Hypothalamus (tissue), 51 donors: ENCODE measurements at regions not wholly inside any gene's neighbourhood (a gene's known extent, or its start where the extent isn't known, plus 50 kb on each side); places are given as distances from the start of the nearest gene placed in this dataset.
"Not testable (repeated sequence)": the region's sequence is repeated elsewhere in the genome, so short reads cannot be mapped to it uniquely, and the experiment has no call there.

Experiments
- DNase-seq, 51 donors: peaks; one replicate each; lab custom pipeline; 2025; lab: John Stamatoyannopoulos, UW

DNA sequence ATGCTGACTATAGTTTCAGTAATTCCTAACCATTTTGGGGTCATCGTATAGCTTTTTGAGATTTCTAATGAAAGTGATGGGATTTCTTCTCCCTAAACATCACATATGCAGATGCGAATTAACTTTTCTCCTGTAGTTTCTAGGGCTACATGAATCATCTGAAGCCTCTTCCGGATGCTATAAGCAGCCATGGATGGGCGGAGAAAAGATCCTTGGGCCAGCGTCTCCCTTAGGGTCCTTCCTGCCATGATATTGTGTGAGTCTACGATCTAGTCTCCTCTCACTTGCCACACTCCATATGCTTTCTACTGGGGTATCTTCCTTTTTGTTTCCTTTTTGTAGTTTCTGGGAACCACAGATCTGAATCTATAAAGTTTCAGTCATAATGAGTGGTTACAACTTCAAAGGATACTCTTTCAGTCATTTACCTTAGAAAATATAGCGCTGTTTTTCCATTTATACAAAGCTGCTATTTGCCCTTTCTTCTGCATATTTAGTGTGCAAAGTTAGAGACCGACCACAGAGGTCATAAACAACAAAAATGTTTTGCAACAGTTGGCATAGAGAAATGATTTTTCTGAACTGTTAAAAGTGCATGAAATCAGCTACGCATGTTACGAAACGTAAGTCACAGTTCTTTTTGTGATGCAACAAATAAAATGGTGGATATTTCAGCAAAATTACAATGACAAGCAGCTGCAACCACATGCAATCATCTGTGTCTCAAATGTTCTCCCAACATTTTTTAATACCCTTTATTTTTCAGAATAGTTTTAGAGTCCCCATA, 396.2 kb upstream of the SLC35B3 start:
- DNase-seq, result no peak

GRCh38 chr6:8830794-8831193, 395.4 kb upstream of the SLC35B3 start:
- DNase-seq, result no peak

DNA sequence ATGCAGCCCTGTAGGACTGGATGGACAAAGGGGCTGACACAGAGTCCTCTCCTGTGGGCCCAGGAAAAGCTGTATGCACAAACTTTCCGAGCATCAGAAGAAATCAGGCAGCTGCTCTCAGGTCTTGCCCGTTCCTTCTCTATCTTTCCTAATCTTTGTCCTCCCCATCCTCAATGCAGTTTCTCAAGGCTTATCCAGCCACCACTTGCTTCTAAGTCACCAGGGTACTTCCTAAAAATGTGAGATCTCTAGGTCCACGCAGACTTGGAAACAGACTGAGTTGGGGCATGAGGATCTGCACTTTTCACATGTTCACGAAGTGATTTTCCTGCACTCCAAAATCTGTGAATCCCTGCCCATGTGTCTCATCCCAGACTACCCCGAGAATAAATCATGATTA, 394.5 kb upstream of the SLC35B3 start:
- no peak for DNase-seq

- no peak for DNase-seq
Observed at GRCh38 chr6:8829296-8829695, 394.0 kb upstream of the SLC35B3 start.

GRCh38 chr6:8828376-8828775, 393.0 kb upstream of the SLC35B3 start:
- DNase-seq, result no peak

DNA sequence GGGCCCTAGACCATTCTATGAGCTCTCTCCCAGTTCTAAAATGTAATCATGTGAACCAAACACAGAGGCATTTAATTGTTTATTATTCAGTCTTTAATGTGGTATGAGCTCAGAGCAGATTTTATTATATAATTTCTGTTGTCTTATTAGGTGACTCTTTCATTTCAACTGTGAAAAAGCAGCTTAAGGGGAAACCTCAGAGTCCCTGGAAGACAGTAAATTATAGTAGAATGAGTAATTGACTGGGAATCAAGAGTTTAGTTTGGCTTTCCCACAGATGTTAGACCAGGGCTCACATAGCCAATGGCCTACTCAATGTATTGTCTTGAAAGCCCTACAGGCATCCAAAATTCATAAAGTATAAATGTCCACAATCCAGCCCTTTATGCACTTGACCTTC, 390.4 kb upstream of the SLC35B3 start:
- DNase-seq, result no peak

- no peak for DNase-seq
Observed at GRCh38 chr6:8821981-8822381, 386.6 kb upstream of the SLC35B3 start.

GRCh38 chr6:8820313-8820712, 385.0 kb upstream of the SLC35B3 start:
- no peak for DNase-seq

- no peak for DNase-seq
Observed at GRCh38 chr6:8819446-8819845, 384.1 kb upstream of the SLC35B3 start.

GRCh38 chr6:8814440-8815000, 379.2 kb upstream of the SLC35B3 start:
- no peak for DNase-seq

DNA sequence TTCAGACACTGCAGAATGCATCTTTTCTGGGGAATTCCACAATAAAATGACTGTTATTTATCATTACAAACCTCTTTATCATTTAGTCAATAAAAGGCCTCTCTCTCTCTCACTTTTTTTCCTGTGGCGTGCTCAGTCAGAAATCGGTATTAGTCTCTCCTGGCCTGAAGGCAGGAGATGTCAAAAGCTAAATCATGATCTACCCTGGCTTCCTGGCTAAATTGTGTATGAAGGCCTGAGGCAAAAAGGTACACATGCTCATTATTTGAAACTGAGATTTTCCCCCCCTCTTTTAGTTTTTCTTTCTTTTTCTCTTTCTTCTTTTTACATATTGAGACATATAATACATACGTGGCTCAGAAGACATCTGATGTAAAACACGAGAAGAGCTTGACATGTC, 375.0 kb upstream of the SLC35B3 start:
- no peak for DNase-seq

DNA sequence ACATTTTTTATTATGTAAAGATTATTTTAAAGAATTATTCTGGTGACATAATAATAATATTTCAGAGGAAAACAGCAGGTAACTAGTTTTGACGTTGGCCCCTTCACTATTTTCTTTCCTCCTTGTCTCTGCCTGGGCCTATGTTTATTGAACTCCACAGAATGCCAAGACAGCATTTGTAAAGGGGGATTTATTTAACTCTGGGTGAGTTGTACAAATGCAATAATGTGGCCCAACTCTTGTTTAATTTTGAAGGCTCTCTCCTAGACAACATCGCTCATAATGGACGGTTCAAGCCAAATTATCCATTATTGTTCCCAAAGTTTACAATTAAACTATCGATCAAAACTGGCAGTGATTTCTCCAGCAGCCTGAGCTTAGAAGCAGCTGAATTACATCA, 374.3 kb upstream of the SLC35B3 start:
- no peak for DNase-seq

DNA sequence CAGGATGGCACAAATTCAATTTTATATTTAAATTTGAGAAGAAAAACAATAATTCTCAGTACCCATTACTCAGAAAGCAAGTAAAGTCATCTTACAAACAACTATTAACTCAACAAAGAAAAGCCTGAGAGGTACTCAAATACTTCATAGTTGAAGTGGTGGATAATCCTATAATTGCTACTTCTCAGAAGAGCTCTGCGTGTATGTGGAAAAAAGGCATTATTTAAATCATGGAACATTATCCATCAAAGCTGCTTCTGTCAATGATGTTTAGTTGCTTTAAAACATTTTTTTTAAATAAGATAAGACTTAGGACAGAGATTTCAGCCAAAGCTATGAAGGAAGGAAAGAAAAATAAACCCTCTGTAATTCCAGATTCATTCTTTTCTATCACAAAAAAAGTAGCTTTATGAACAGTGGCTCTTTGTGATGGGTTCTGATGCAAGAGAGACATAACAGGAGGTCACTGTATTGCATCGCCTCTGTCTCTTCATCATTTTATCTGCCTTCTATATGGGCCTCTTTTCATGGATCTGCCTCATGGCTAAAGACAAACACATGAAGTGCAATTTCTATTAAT, 367.9 kb upstream of the SLC35B3 start:
- DNase-seq, result no peak

DNA sequence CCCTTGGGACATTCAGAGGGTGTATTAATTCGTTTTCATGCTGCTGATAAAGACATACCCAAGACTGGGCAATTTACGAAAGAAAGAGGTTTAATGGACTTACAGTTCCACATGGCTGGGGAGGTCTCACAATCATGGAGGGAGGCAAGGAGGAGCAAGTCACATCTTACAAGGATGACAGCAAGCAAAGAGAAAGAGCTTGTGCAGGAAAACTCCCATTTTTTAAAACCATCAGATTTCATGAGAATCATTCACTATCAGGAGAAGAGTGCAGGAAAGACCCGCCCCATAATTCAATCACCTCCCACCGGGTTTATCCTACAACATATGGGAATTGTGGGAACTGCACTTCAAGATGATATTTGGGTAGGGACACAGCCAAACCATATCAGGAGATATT, 367.1 kb upstream of the SLC35B3 start:
- DNase-seq, result not testable (repeated sequence)

- no peak for DNase-seq
Observed at GRCh38 chr6:8794420-8794819, 359.1 kb upstream of the SLC35B3 start.

- DNase-seq, result no peak
Observed at GRCh38 chr6:8789878-8790277, 354.5 kb upstream of the SLC35B3 start.

GRCh38 chr6:8785223-8785622, 349.9 kb upstream of the SLC35B3 start:
- DNase-seq, result no peak

DNA sequence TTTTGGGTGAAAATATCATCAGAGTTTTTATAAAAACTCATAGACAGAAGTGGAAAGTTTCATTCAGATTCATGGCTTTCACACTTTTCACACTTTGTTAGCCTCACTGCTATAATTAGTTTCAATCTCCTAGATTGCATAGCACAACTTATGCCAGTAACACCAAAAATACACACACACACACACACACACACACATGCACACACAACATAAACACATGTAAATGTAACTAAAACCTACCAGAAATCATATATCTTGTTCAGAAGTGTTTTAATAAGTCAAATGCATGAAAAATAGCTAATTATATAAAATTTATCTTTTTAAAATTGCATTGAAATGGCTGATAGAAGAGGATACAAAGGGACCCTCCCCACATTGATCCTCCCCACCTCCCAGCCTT, 347.8 kb upstream of the SLC35B3 start:
- no peak for DNase-seq

- no peak for DNase-seq
Observed at GRCh38 chr6:8780653-8781052, 345.3 kb upstream of the SLC35B3 start.

DNA sequence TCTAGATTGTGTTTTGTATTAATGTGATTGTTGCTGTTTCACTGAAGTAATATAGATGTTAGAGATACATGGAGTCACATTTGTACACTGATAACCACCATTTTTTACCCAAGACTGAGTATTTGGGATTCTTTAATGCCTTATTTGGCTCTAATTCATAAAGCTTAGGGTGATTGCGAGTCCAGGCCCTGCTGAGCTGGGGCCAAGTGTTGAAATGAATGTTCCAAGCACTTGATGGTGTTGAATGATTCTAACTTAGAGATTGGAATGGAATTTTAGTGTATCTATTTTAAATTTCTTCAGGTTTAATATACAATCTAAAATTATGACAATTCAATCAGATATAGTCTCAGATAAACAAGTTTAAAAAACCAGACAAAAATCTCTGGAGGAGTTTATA, 329.4 kb upstream of the SLC35B3 start:
- DNase-seq, result no peak

GRCh38 chr6:8760951-8761350, 325.6 kb upstream of the SLC35B3 start:
- no peak for DNase-seq

DNA sequence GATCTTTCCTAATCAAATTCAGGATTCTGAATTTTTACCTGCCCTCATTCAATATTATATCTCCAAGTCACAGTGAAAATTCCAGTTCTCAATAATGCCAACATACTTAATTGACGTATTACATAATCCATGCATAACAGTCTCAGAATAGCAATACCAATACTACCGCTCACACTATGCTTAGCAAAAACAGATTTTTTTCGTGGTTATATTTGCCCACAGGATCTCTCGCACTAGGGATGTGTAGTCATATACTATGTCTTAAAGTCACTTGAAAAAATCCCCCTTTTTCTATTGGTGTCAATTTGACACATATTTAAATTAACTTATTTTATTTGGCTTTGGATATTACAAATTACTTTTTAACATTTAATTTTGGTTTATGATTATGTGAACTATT, 323.1 kb upstream of the SLC35B3 start:
- no peak for DNase-seq
